Mucosa of descending colon (tissue), 3 donors: ENCODE measurements at regions not wholly inside any gene's neighbourhood (a gene's known extent, or its start where the extent isn't known, plus 50 kb on each side); places are given as distances from the start of the nearest gene placed in this dataset.

ENCODE experiments used
- ATAC-seq: fragments of 200-7000 bp; cut with Tn5 transposase; one replicate; pipeline ENCODE4 v1.9.1; 2020; ENCODE audit warnings: mild to moderate bottlenecking, moderate library complexity
- DNase-seq, 3 donors: peaks; one replicate each; pipeline ENCODE4 v3.0.0-alpha.2; 2020
- H3K36me3 ChIP-seq: fragments of 200-600 bp; one replicate; pipeline ENCODE4 v1.8.0; 2021; ENCODE audit warnings: low read depth, mild to moderate bottlenecking
- H3K4me1 ChIP-seq: fragments of 200-600 bp; one replicate; pipeline ENCODE4 v1.8.0; 2021; ENCODE audit warnings: low read depth, mild to moderate bottlenecking
- H3K4me3 ChIP-seq: fragments of 200-600 bp; one replicate; pipeline ENCODE4 v1.8.0; 2021; ENCODE audit warnings: mild to moderate bottlenecking
- H3K9me3 ChIP-seq: fragments of 200-600 bp; one replicate; pipeline ENCODE4 v1.8.0; 2021; ENCODE audit warnings: mild to moderate bottlenecking
- CTCF ChIP-seq: fragments of 200-600 bp; IDR thresholded peaks from one replicate; pipeline ENCODE4 v1.8.0; 2022; ENCODE audit warnings: antibody characterized with exemption, mild to moderate bottlenecking
- intact Hi-C, 2 donors: fragments of 100-400 bp; cut with DNase I in 1 of 2; cut with micrococcal nuclease in 1 of 2; formaldehyde crosslinking; loops; one replicate each; pipeline versions ENCODE4 v1.11.0 to v1.11.1; 2022; cut with DNase I, micrococcal nuclease
- donor health status: DM: no; HTN: no; CAD: no; lungs with moderate emphysema.
- donor health status: DM: no; HTN: no; CAD: no.
- donor health status: DM: no; HTN: yes; CAD: no.

- no peaks in the 10 kb centered on the region for H3K4me1 ChIP-seq
- DNase-seq (no peak), ATAC-seq (no peak)
- H3K36me3 ChIP-seq = no peaks in the 10 kb centered on the region
- H3K9me3 ChIP-seq = no peaks in the 10 kb centered on the region
- no peak for TF ChIP-seq CTCF
- H3K4me3 ChIP-seq = no peak overlapping the region
- intact Hi-C loops = no loop called here
These were observed 230.2 kb downstream of the BCL11B start for GRCh38 chr14:99041820-99042174.

- no peak for DNase-seq
- TF ChIP-seq CTCF = no peak
- Histone ChIP-seq H3K36me3 (no peaks in the 10 kb centered on the region), H3K4me3 (no peak overlapping the region), H3K9me3 (no peaks in the 10 kb centered on the region), H3K4me1 (no peaks in the 10 kb centered on the region)
- ATAC-seq = no peak
- intact Hi-C loops = no loop called here
These were observed 229.4 kb downstream of the BCL11B start for GRCh38 chr14:99042381-99043266.

GRCh38 chr14:99043267-99043615 is 228.8 kb downstream of the BCL11B start:
- DNase-seq = no peak
- Histone ChIP-seq H3K36me3 (no peaks in the 10 kb centered on the region), H3K4me3 (no peak overlapping the region), H3K4me1 (no peaks in the 10 kb centered on the region), H3K9me3 (no peaks in the 10 kb centered on the region)
- no peak for TF ChIP-seq CTCF
- intact Hi-C loops = no loop called here
- no peak for ATAC-seq

GRCh38 chr14:99043756-99044155 is 228.2 kb downstream of the BCL11B start:
- no peak overlapping the region for H3K4me3 ChIP-seq
- no peak for DNase-seq
- no peak for TF ChIP-seq CTCF
- no peaks in the 10 kb centered on the region for H3K9me3 ChIP-seq
- intact Hi-C loops = no loop called here
- no peaks in the 10 kb centered on the region for H3K36me3 ChIP-seq
- H3K4me1 ChIP-seq = no peaks in the 10 kb centered on the region
- ATAC-seq = no peak

- DNase-seq = no peak
- intact Hi-C loops = no loop called here
- no peak for ATAC-seq
- Histone ChIP-seq H3K9me3 (peaks cover 5% of the 10 kb centered on the region), H3K36me3 (no peaks in the 10 kb centered on the region), H3K4me3 (no peak overlapping the region), H3K4me1 (no peaks in the 10 kb centered on the region)
- no peak for TF ChIP-seq CTCF
These were observed 224.5 kb downstream of the BCL11B start for GRCh38 chr14:99047441-99048031.
